Lung (tissue), 11 donors: ENCODE measurements at regions not wholly inside any gene's neighbourhood (a gene's known extent, or its start where the extent isn't known, plus 50 kb on each side); places are given as distances from the start of the nearest gene placed in this dataset.

Experiments used
- ATAC-seq: fragments of 200-7000 bp; cut with Tn5 transposase; one replicate; pipeline ENCODE4 v1.9.1; 2020; ENCODE audit warnings: moderate number of reproducible peaks; ENCODE audit not compliant: insufficient read depth, low FRiP score
- DNase-seq, 3 donors: peaks; one replicate each; pipeline ENCODE4 v3.0.0-alpha.2; 2013 to 2017
- H3K27ac ChIP-seq, 2 donors: one replicate each; pipeline ENCODE4 v1.5.1; 2013; ENCODE audit warnings: mild to moderate bottlenecking in 2 of 2, moderate library complexity in 2 of 2, control low read depth in 1 of 2, inconsistent platforms in 1 of 2, low read depth in 1 of 2, low read length in 1 of 2
- H3K27me3 ChIP-seq, 3 donors: one replicate each; pipeline ENCODE4 v1.5.1; 2013; ENCODE audit warnings: low read length in 2 of 3; ENCODE audit not compliant: control insufficient read depth in 3 of 3, insufficient read depth in 3 of 3
- H3K36me3 ChIP-seq, 4 donors: one replicate each; pipeline ENCODE4 v1.5.1; 2013; ENCODE audit warnings: low read length in 4 of 4, mild to moderate bottlenecking in 1 of 4, moderate library complexity in 1 of 4; ENCODE audit not compliant: control insufficient read depth in 4 of 4, insufficient read depth in 4 of 4
- H3K4me1 ChIP-seq, 5 donors: one replicate each; pipeline ENCODE4 v1.5.1; 2013; ENCODE audit warnings: low read length in 5 of 5, mild to moderate bottlenecking in 2 of 5, moderate library complexity in 1 of 5; ENCODE audit not compliant: control insufficient read depth in 5 of 5, insufficient read depth in 5 of 5
- H3K4me3 ChIP-seq: one replicate; pipeline ENCODE4 v1.5.1; 2013; ENCODE audit warnings: mild to moderate bottlenecking, control low read depth, moderate library complexity
- H3K9ac ChIP-seq, 2 donors: one replicate each; pipeline ENCODE4 v1.5.1; 2013; ENCODE audit warnings: low read length in 2 of 2, control low read depth in 1 of 2; ENCODE audit not compliant: insufficient read depth in 1 of 2
- H3K9me3 ChIP-seq, 4 donors: one replicate each; pipeline ENCODE4 v1.5.1; 2013; ENCODE audit warnings: low read length in 3 of 4, mild to moderate bottlenecking in 1 of 4, moderate library complexity in 1 of 4; ENCODE audit not compliant: control insufficient read depth in 4 of 4, insufficient read depth in 3 of 4
- CTCF ChIP-seq: IDR thresholded peaks from 2 replicates; pipeline ENCODE4 v1.5.1; 2012; ENCODE audit warnings: mild to moderate bottlenecking; ENCODE audit errors: control extremely low read depth, extremely low read depth
- WGBS, 2 donors: extraction: QIAGEN DNeasy Blood & Tissue Kit; methylation state at CpG; one replicate each; pipeline ENCODE4 v1.1.7; 2013; 5-methylcytosine and 5-hydroxymethylcytosine counted together
- donor health status: control.
- donor health status: control.
- donor health status: Bipolar disorder and iron deficiency.
- donor health status: healthy.
- donor health status: DM: yes; HTN: yes; CAD: no.

GRCh38 chr13:79802389-79803085, 321.6 kb downstream of the NDFIP2 start:
- DNase-seq = no peak
- Histone ChIP-seq H3K36me3 (no peaks in the 10 kb centered on the region), H3K4me3 (no peak overlapping the region), H3K9ac (no peak overlapping the region), H3K4me1 (peaks cover 0 to 4% (median 0%) of the 10 kb centered on the region in 5 donors), H3K9me3 (no peaks in the 10 kb centered on the region), H3K27me3 (no peaks in the 10 kb centered on the region), H3K27ac (no peak overlapping the region)
- no peak for TF ChIP-seq CTCF
- 22 to 45% methylated on average over 2 of the region's 2 CpGs for WGBS, 2 donors
- ATAC-seq = no peak

GRCh38 chr13:79799059-79799867, 318.3 kb downstream of the NDFIP2 start:
- H3K27me3 ChIP-seq = no peaks in the 10 kb centered on the region
- DNase-seq (no peak), ATAC-seq (no peak)
- TF ChIP-seq CTCF = no peak
- no peaks in the 10 kb centered on the region for H3K36me3 ChIP-seq
- H3K9ac ChIP-seq = no peak overlapping the region
- H3K4me3 ChIP-seq = no peak overlapping the region
- 60 to 70% methylated on average over 2 of the region's 2 CpGs for WGBS, 2 donors
- H3K27ac ChIP-seq = no peak overlapping the region
- peaks cover 0 to 4% (median 0%) of the 10 kb centered on the region in 5 donors for H3K4me1 ChIP-seq
- no peaks in the 10 kb centered on the region for H3K9me3 ChIP-seq

- 87 to 90% methylated on average over 2 of the region's 2 CpGs for WGBS, 2 donors
- Histone ChIP-seq H3K36me3 (no peaks in the 10 kb centered on the region), H3K4me1 (peaks cover 0 to 4% (median 0%) of the 10 kb centered on the region in 5 donors), H3K9me3 (no peaks in the 10 kb centered on the region), H3K9ac (no peak overlapping the region), H3K27me3 (no peaks in the 10 kb centered on the region), H3K27ac (no peak overlapping the region), H3K4me3 (no peak overlapping the region)
- TF ChIP-seq CTCF = no peak
- DNase-seq (no peak), ATAC-seq (no peak)
These were observed 315.2 kb downstream of the NDFIP2 start for GRCh38 chr13:79796136-79796535.
